Suprapubic skin (tissue), 4 donors: ENCODE measurements at regions not wholly inside any gene's neighbourhood (a gene's known extent, or its start where the extent isn't known, plus 50 kb on each side); places are given as distances from the start of the nearest gene placed in this dataset.

ENCODE experiments used
- CTCF ChIP-seq, 2 donors: fragments of 200-600 bp in 1 of 2; fragments of 450-650 bp in 1 of 2; sonication (generic) in 1 of 2; IDR thresholded peaks; one replicate each; pipeline ENCODE4 v1.5.1; 2016 to 2019; ENCODE audit warnings: antibody characterized with exemption in 2 of 2, mild to moderate bottlenecking in 1 of 2, moderate library complexity in 1 of 2
- POLR2A ChIP-seq, 2 donors: fragments of 450-650 bp; IDR thresholded peaks; one replicate each; pipeline ENCODE4 v1.6.1; 2017; ENCODE audit warnings: antibody characterized with exemption in 2 of 2, mild to moderate bottlenecking in 2 of 2, moderate library complexity in 2 of 2
- POLR2AphosphoS5 ChIP-seq, 3 donors: sonication (generic); formaldehyde crosslinking; IDR thresholded peaks; one replicate each; pipeline ENCODE4 v1.6.1; 2017; ENCODE audit warnings: antibody characterized with exemption in 3 of 3

GRCh38 chr7:15857026-15857425, 170.5 kb upstream of the MEOX2 start:
- TF ChIP-seq CTCF (IDR thresholded peaks at IDR 0.05) (no peak), POLR2A (IDR thresholded peaks at IDR 0.05) (no peak), POLR2AphosphoS5 (IDR thresholded peaks at IDR 0.05) (no peak)
